ENCODE measurements at regions not wholly inside any gene's neighbourhood (a gene's known extent, or its start where the extent isn't known, plus 50 kb on each side); places are given as distances from the start of the nearest gene placed in this dataset.

DNA sequence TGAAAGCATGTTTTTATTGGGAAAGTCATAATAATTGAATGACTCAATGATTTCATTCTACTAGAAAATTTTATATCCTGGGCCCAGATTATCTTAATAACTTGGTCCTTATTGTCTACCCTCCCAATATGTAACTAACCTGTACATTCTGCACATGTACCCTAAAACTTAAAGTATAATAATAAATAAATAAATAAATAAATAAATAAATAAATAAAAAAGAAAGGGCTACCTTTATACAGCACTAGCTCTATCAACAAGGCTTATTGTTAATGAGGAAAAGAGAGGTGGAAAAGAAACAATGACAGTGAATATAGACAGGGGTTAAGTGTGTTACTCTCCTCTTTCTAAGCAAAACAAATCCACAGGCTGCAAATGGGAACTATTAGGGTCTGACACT, 83.6 kb downstream of the GRIN2B start:
- intact Hi-C loops (cut with micrococcal nuclease): no loop called here
- TF ChIP-seq, protein P1, sequence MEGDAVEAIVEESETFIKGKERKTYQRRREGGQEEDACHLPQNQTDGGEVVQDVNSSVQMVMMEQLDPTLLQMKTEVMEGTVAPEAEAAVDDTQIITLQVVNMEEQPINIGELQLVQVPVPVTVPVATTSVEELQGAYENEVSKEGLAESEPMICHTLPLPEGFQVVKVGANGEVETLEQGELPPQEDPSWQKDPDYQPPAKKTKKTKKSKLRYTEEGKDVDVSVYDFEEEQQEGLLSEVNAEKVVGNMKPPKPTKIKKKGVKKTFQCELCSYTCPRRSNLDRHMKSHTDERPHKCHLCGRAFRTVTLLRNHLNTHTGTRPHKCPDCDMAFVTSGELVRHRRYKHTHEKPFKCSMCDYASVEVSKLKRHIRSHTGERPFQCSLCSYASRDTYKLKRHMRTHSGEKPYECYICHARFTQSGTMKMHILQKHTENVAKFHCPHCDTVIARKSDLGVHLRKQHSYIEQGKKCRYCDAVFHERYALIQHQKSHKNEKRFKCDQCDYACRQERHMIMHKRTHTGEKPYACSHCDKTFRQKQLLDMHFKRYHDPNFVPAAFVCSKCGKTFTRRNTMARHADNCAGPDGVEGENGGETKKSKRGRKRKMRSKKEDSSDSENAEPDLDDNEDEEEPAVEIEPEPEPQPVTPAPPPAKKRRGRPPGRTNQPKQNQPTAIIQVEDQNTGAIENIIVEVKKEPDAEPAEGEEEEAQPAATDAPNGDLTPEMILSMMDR (IDR thresholded peaks at IDR 0.05): no peak
- Histone ChIP-seq H3K4me3 (ENCODE audit: low read length) (no peak overlapping the region), H3K4me1 (ENCODE audit: control insufficient read depth, insufficient read depth, low read length) (no peaks in the 10 kb centered on the region), H3K27me3 (ENCODE audit: control insufficient read depth, insufficient read depth, low read length) (no peaks in the 10 kb centered on the region), H3K36me3 (ENCODE audit: control insufficient read depth, insufficient read depth, low read length) (no peaks in the 10 kb centered on the region), H3K9me3 (ENCODE audit: control insufficient read depth, insufficient read depth, low read length) (no peaks in the 10 kb centered on the region), H3K27ac (ENCODE audit: low read length) (no peak overlapping the region)
- Mint-ChIP-seq H3K27ac (no peak overlapping the region), H3K27me3 (ENCODE audit: low read depth in 2 of 2) (peaks cover 0 to 5% of the 10 kb centered on the region in 2 donors), H3K4me3 (no peak overlapping the region), H3K9me3 (no peaks in the 10 kb centered on the region), H3K36me3 (no peaks in the 10 kb centered on the region), H3K4me1 (no peaks in the 10 kb centered on the region)
- no peak for DNase-seq
- no peak for ATAC-seq

DNA sequence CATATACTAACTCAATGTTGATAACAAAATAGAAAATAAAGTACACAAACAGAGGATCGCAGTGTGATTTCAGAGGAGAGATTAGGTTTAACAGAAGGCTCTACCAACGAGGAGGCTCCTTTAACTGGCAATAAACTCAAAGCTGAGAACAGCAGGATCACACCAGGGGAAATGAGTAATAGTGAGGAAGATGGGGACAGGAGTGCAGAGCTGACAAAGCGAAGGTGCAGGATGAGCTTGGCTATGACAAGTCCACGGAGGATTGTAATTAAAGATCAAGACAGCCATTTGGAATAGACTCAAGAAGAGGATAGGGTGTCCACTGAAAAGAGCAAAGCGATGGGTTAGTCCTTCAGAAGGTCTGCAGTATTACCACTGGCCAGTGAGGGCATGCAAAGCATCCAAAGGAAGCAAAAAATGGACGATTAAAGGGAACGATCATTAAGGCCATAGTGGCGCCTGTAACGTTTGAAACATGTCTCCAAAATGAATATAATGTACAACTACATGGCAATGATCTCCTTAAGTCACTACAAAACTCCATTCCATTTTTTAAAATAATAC, 85.3 kb downstream of the GRIN2B start:
- H3K4me3 Mint-ChIP-seq: no peak overlapping the region
- Histone ChIP-seq H3K4me3 (ENCODE audit: low read length) (no peak overlapping the region), H3K27me3 (ENCODE audit: control insufficient read depth, insufficient read depth, low read length) (no peaks in the 10 kb centered on the region), H3K9me3 (ENCODE audit: control insufficient read depth, insufficient read depth, low read length) (no peaks in the 10 kb centered on the region), H3K4me1 (ENCODE audit: control insufficient read depth, insufficient read depth, low read length) (no peaks in the 10 kb centered on the region), H3K36me3 (ENCODE audit: control insufficient read depth, insufficient read depth, low read length) (no peaks in the 10 kb centered on the region), H3K27ac (ENCODE audit: low read length) (no peak overlapping the region)
- no peaks in the 10 kb centered on the region for H3K36me3 Mint-ChIP-seq
- no peak for ATAC-seq
- peaks cover 0 to 5% of the 10 kb centered on the region in 2 donors for H3K27me3 Mint-ChIP-seq (ENCODE audit: low read depth in 2 of 2)
- 79% methylated on average over 9 of the region's 9 CpGs for WGBS (ENCODE audit: insufficient coverage)
- TF ChIP-seq, protein P1 (IDR thresholded peaks at IDR 0.05): no peak
- intact Hi-C loops (cut with micrococcal nuclease): no loop called here
- H3K27ac Mint-ChIP-seq: no peak overlapping the region
- DNase-seq: no peak
- H3K9me3 Mint-ChIP-seq: no peaks in the 10 kb centered on the region
- H3K4me1 Mint-ChIP-seq: no peaks in the 10 kb centered on the region

DNA sequence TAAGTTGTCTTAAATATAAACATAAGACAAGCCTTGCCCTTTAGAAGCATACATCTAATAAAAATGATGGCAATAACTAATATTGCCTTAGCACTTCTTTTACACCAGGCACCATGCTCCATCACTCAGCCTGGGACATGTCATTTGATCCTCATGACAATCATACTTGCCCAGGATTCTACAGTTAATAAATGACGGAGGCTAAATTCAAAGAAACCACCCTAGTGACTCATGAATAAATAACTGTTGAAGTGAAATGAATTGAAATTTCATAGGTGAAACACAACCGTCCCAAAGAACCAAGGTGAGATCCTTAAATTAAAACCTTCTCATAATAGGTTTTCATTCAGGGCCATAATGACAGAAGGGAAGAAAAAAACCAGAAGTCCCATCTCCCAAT, 89.5 kb downstream of the GRIN2B start:
- TF ChIP-seq, protein P1 (IDR thresholded peaks at IDR 0.05): no peak
- peaks cover 0 to 3% of the 10 kb centered on the region in 2 donors for H3K27me3 Mint-ChIP-seq (ENCODE audit: low read depth in 2 of 2)

DNA sequence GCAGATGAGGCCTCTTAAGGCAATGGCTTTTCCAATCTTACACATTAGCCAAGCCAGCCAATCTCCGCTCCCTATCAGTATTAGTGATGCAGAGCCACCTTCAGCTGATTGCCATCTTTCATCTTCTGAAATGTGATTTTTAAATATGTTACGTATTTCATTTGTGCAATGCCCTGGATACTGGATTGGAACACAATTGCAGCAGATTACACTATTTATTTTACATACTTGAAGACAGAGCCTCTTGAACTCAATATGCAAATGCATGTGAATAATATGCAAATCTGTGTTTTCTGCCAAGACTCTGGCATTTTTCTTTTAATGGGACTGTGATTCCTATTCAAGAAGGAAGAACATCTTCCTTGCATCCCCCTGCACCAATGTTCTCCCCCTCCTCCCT, 90.5 kb downstream of the GRIN2B start:
- Histone ChIP-seq H3K36me3 (ENCODE audit: control insufficient read depth, insufficient read depth, low read length) (no peaks in the 10 kb centered on the region), H3K4me1 (ENCODE audit: control insufficient read depth, insufficient read depth, low read length) (no peaks in the 10 kb centered on the region), H3K4me3 (ENCODE audit: low read length) (no peak overlapping the region), H3K27me3 (ENCODE audit: control insufficient read depth, insufficient read depth, low read length) (no peaks in the 10 kb centered on the region), H3K9me3 (ENCODE audit: control insufficient read depth, insufficient read depth, low read length) (no peaks in the 10 kb centered on the region), H3K27ac (ENCODE audit: low read length) (no peak overlapping the region)
- H3K4me3 Mint-ChIP-seq: no peak overlapping the region
- no peaks in the 10 kb centered on the region for H3K4me1 Mint-ChIP-seq
- TF ChIP-seq, protein P1 (IDR thresholded peaks at IDR 0.05): no peak
- H3K36me3 Mint-ChIP-seq: no peaks in the 10 kb centered on the region
- DNase-seq: no peak
- 100% methylated on average over 1 of the region's 2 CpGs for WGBS (ENCODE audit: insufficient coverage)
- H3K27ac Mint-ChIP-seq: no peak overlapping the region
- no peaks in the 10 kb centered on the region for H3K9me3 Mint-ChIP-seq
- ATAC-seq: no peak
- intact Hi-C loops (cut with micrococcal nuclease): no loop called here
- peaks cover 0 to 3% of the 10 kb centered on the region in 2 donors for H3K27me3 Mint-ChIP-seq (ENCODE audit: low read depth in 2 of 2)

More for the DNA sequence above, 89.5 kb downstream of the GRIN2B start:
- Histone ChIP-seq H3K36me3 (ENCODE audit: control insufficient read depth, insufficient read depth, low read length) (no peaks in the 10 kb centered on the region), H3K27ac (ENCODE audit: low read length) (no peak overlapping the region), H3K27me3 (ENCODE audit: control insufficient read depth, insufficient read depth, low read length) (no peaks in the 10 kb centered on the region), H3K9me3 (ENCODE audit: control insufficient read depth, insufficient read depth, low read length) (no peaks in the 10 kb centered on the region), H3K4me1 (ENCODE audit: control insufficient read depth, insufficient read depth, low read length) (no peaks in the 10 kb centered on the region), H3K4me3 (ENCODE audit: low read length) (no peak overlapping the region)
- ATAC-seq (no peak), DNase-seq (no peak)
- Mint-ChIP-seq H3K4me1 (no peaks in the 10 kb centered on the region), H3K36me3 (no peaks in the 10 kb centered on the region), H3K27ac (no peak overlapping the region), H3K4me3 (no peak overlapping the region), H3K9me3 (no peaks in the 10 kb centered on the region)
- intact Hi-C loops (cut with micrococcal nuclease): no loop called here
- WGBS (ENCODE audit: insufficient coverage): no CpG with 5 or more reads among the region's 2 CpGs
